Thoracic aorta (tissue), 2 donors: ENCODE measurements at regions not wholly inside any gene's neighbourhood (a gene's known extent, or its start where the extent isn't known, plus 50 kb on each side); places are given as distances from the start of the nearest gene placed in this dataset.

Source experiments
- ATAC-seq: fragments of 150-250 bp; one replicate; pipeline ENCODE4 v1.8.0; 2017; ENCODE audit warnings: low read depth; ENCODE audit not compliant: insufficient number of reproducible peaks, low FRiP score
- DNase-seq: peaks from one replicate; pipeline ENCODE4 v3.0.0-alpha.2; 2020; ENCODE audit warnings: low spot score
- H3K27ac ChIP-seq, 2 donors: fragments of 200-600 bp; sonication (generic); 1 replicate in 1 of 2; 2 replicates in 1 of 2; pipeline ENCODE4 v1.5.1; 2016; ENCODE audit warnings: mild to moderate bottlenecking in 2 of 2, moderate library complexity in 2 of 2
- H3K27me3 ChIP-seq: fragments of 200-600 bp; sonication (generic); replicated peaks from 2 replicates; pipeline ENCODE4 v1.6.0; 2016; ENCODE audit warnings: mild to moderate bottlenecking; ENCODE audit not compliant: insufficient read depth
- H3K36me3 ChIP-seq: fragments of 200-600 bp; sonication (generic); one replicate; pipeline ENCODE4 v1.5.1; 2016
- H3K4me1 ChIP-seq, 2 donors: fragments of 200-600 bp; sonication (generic); 1 replicate in 1 of 2; 2 replicates in 1 of 2; pipeline versions ENCODE4 v1.5.1 to v1.6.0; 2016; ENCODE audit warnings: low read depth in 2 of 2, mild to moderate bottlenecking in 1 of 2; ENCODE audit not compliant: control insufficient read depth in 1 of 2
- H3K4me3 ChIP-seq: fragments of 200-600 bp; sonication (generic); 2 replicates; pipeline ENCODE4 v1.5.1; 2016; ENCODE audit warnings: mild to moderate bottlenecking
- H3K9me3 ChIP-seq: fragments of 200-600 bp; sonication (generic); 2 replicates; pipeline ENCODE4 v1.5.1; 2016
- CTCF ChIP-seq: fragments of 200-600 bp; sonication (generic); IDR thresholded peaks from one replicate; pipeline ENCODE4 v1.5.1; 2019; ENCODE audit warnings: antibody characterized with exemption

- no peak overlapping the region for H3K4me3 ChIP-seq
- TF ChIP-seq CTCF = no peak
- H3K4me1 ChIP-seq = no peaks in the 10 kb centered on the region
- ATAC-seq = no peak
- H3K9me3 ChIP-seq = no peaks in the 10 kb centered on the region
- H3K36me3 ChIP-seq = no peaks in the 10 kb centered on the region
- no peak overlapping the region for H3K27ac ChIP-seq
- no peaks in the 10 kb centered on the region for H3K27me3 ChIP-seq
- no peak for DNase-seq
Observed at GRCh38 chr13:56903710-56904282, 236.9 kb upstream of the PRR20A start.

- DNase-seq = no peak
- TF ChIP-seq CTCF = no peak
- no peaks in the 10 kb centered on the region for H3K4me1 ChIP-seq
- no peaks in the 10 kb centered on the region for H3K27me3 ChIP-seq
- H3K9me3 ChIP-seq = no peaks in the 10 kb centered on the region
- ATAC-seq = no peak
- H3K27ac ChIP-seq = no peak overlapping the region
- no peaks in the 10 kb centered on the region for H3K36me3 ChIP-seq
- no peak overlapping the region for H3K4me3 ChIP-seq
Observed at GRCh38 chr13:56906909-56907308, 233.8 kb upstream of the PRR20A start.

GRCh38 chr13:56907766-56908165 is 233.0 kb upstream of the PRR20A start:
- ATAC-seq (no peak), DNase-seq (no peak)
- Histone ChIP-seq H3K27me3 (no peaks in the 10 kb centered on the region), H3K4me1 (no peaks in the 10 kb centered on the region), H3K4me3 (no peak overlapping the region), H3K36me3 (no peaks in the 10 kb centered on the region), H3K27ac (no peak overlapping the region), H3K9me3 (no peaks in the 10 kb centered on the region)
- no peak for TF ChIP-seq CTCF

GRCh38 chr13:56909896-56910600 is 230.7 kb upstream of the PRR20A start:
- Histone ChIP-seq H3K4me1 (no peaks in the 10 kb centered on the region), H3K27ac (no peak overlapping the region), H3K27me3 (no peaks in the 10 kb centered on the region), H3K4me3 (no peak overlapping the region), H3K36me3 (no peaks in the 10 kb centered on the region), H3K9me3 (no peaks in the 10 kb centered on the region)
- no peak for TF ChIP-seq CTCF
- ATAC-seq = no peak
- DNase-seq = no peak

GRCh38 chr13:56917966-56918365 is 222.8 kb upstream of the PRR20A start:
- DNase-seq (no peak), ATAC-seq (no peak)
- Histone ChIP-seq H3K27me3 (no peaks in the 10 kb centered on the region), H3K4me3 (no peak overlapping the region), H3K4me1 (no peaks in the 10 kb centered on the region), H3K27ac (no peak overlapping the region), H3K9me3 (no peaks in the 10 kb centered on the region), H3K36me3 (no peaks in the 10 kb centered on the region)
- TF ChIP-seq CTCF = no peak
